ENCODE measurements at regions not wholly inside any gene's neighbourhood (a gene's known extent, or its start where the extent isn't known, plus 50 kb on each side); places are given as distances from the start of the nearest gene placed in this dataset.

DNA sequence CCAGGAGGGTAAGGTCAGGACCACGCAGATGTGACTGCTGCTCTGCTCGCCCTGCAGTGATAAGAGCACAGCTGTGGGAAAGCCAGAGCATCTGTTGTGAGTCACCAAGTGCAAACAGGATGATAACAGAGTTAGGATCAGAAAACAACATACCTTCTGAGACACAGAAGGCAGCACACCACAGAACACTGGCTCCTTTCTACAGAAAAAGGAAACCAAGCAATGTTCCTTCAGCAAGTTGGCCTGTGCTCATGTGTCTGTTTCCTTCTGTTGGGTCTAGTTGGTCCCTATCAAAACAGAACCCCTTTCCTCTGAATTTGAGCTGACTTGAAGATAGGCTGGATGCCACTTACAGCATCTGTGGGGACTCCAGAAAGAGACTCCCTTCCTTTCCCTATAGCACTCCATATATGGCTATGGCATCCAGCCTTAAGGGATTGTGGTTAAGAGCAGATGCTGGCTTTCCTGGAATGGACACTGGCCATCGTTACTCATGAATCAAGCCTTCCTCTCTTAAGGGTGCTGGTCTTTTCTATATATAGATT, 440.7 kb upstream of the THBS1 start:
- H3K36me3 ChIP-seq = no peaks in the 10 kb centered on the region
- intact Hi-C loops (cut with DNase I) = no loop called here
- WGBS, 2 donors = 28 to 58% methylated on average over 1 to 3 of the region's 3 CpGs
- H3K4me1 ChIP-seq = peaks cover 0 to 6% (median 0%) of the 10 kb centered on the region in 3 donors
- no peaks in the 10 kb centered on the region for H3K9me3 ChIP-seq
- TF ChIP-seq CTCF (IDR thresholded peaks at IDR 0.05) (no peak), POLR2A (IDR thresholded peaks at IDR 0.05) (no peak)
- no peak for DNase-seq
- no peaks in the 10 kb centered on the region for H3K27me3 ChIP-seq
- no peak overlapping the region for H3K4me3 ChIP-seq
- no peak overlapping the region for H3K27ac ChIP-seq

- Histone ChIP-seq H3K27ac (no peak overlapping the region), H3K4me1 (peaks cover 0 to 14% (median 0%) of the 10 kb centered on the region in 3 donors), H3K4me3 (no peak overlapping the region), H3K27me3 (no peaks in the 10 kb centered on the region), H3K36me3 (no peaks in the 10 kb centered on the region), H3K9me3 (no peaks in the 10 kb centered on the region)
- DNase-seq = no peak
- TF ChIP-seq POLR2A (IDR thresholded peaks at IDR 0.05) (no peak), CTCF (IDR thresholded peaks at IDR 0.05) (no peak)
- intact Hi-C loops (cut with DNase I) = no loop called here
Observed at GRCh38 chr15:39142500-39142899, 438.4 kb upstream of the THBS1 start.

GRCh38 chr15:39143479-39143878, 437.4 kb upstream of the THBS1 start:
- 89 to 91% methylated on average over 5 of the region's 5 CpGs for WGBS, 2 donors
- TF ChIP-seq POLR2A (IDR thresholded peaks at IDR 0.05) = no peak
- no peak for TF ChIP-seq CTCF (IDR thresholded peaks at IDR 0.05)
- no peaks in the 10 kb centered on the region for H3K9me3 ChIP-seq
- H3K4me1 ChIP-seq = peaks cover 0 to 14% (median 0%) of the 10 kb centered on the region in 3 donors
- no peaks in the 10 kb centered on the region for H3K27me3 ChIP-seq
- H3K4me3 ChIP-seq = no peak overlapping the region
- DNase-seq = no peak
- no peaks in the 10 kb centered on the region for H3K36me3 ChIP-seq
- intact Hi-C loops (cut with DNase I) = no loop called here
- no peak overlapping the region for H3K27ac ChIP-seq

- no peaks in the 10 kb centered on the region for H3K36me3 ChIP-seq
- intact Hi-C loops (cut with DNase I) = no loop called here
- DNase-seq = no peak
- no peak for TF ChIP-seq CTCF (IDR thresholded peaks at IDR 0.05)
- TF ChIP-seq POLR2A (IDR thresholded peaks at IDR 0.05) = no peak
- no peaks in the 10 kb centered on the region for H3K9me3 ChIP-seq
- H3K27me3 ChIP-seq = no peaks in the 10 kb centered on the region
- 67 to 86% methylated on average over 2 of the region's 2 CpGs for WGBS, 2 donors
- no peak overlapping the region for H3K27ac ChIP-seq
- no peak overlapping the region for H3K4me3 ChIP-seq
- H3K4me1 ChIP-seq = peaks cover 0 to 14% (median 0%) of the 10 kb centered on the region in 3 donors
Observed at GRCh38 chr15:39144051-39144450, 436.8 kb upstream of the THBS1 start.

- TF ChIP-seq POLR2A (IDR thresholded peaks at IDR 0.05) (no peak), CTCF (IDR thresholded peaks at IDR 0.05) (no peak)
- DNase-seq = no peak
- WGBS, 2 donors = 63 to 74% methylated on average over 2 of the region's 2 CpGs
Observed at GRCh38 chr15:39144613-39145499, 436.0 kb upstream of the THBS1 start.

More at GRCh38 chr15:39144613-39145499, 436.0 kb upstream of the THBS1 start:
- Histone ChIP-seq H3K36me3 (no peaks in the 10 kb centered on the region), H3K27ac (no peak overlapping the region), H3K27me3 (no peaks in the 10 kb centered on the region), H3K9me3 (no peaks in the 10 kb centered on the region), H3K4me1 (peaks cover 0 to 14% (median 0%) of the 10 kb centered on the region in 3 donors), H3K4me3 (no peak overlapping the region)
- intact Hi-C loops (cut with DNase I) = no loop called here

Measured in esophagus squamous epithelium (tissue), 5 donors.